NB4 (cell line): ENCODE measurements at regions not wholly inside any gene's neighbourhood (a gene's known extent, or its start where the extent isn't known, plus 50 kb on each side); places are given as distances from the start of the nearest gene placed in this dataset.

ENCODE experiments used
- DNase-seq: peaks from one replicate; pipeline ENCODE4 v3.0.0; 2010; ENCODE audit warnings: low read depth
- H3K4me3 ChIP-seq: one replicate; pipeline ENCODE4 v1.5.1; 2011; ENCODE audit warnings: mild to moderate bottlenecking, low read depth, low read length, moderate library complexity
- CTCF ChIP-seq: IDR thresholded peaks from one replicate; pipeline ENCODE4 v1.5.1; 2012; ENCODE audit warnings: low read depth, low read length
- MAX ChIP-seq: IDR thresholded peaks from 2 replicates; pipeline ENCODE4 v1.6.1; 2011; ENCODE audit warnings: low read depth, low read length
- MYC ChIP-seq: IDR thresholded peaks from 2 replicates; pipeline ENCODE4 v1.6.1; 2011; ENCODE audit warnings: low read depth, low read length
- POLR2A ChIP-seq: IDR thresholded peaks from 2 replicates; pipeline ENCODE4 v1.6.1; 2011; ENCODE audit warnings: mild to moderate bottlenecking; ENCODE audit not compliant: insufficient read length; ENCODE audit errors: extremely low read depth

GRCh38 chr4:178264001-178264400, 821.8 kb upstream of the AGA start:
- H3K4me3 ChIP-seq, result no peak overlapping the region
- DNase-seq, result no peak
- TF ChIP-seq CTCF, result no peak
- no peak for TF ChIP-seq MYC

- TF ChIP-seq MYC (no peak), POLR2A (no peak), CTCF (no peak), MAX (no peak)
- no peak overlapping the region for H3K4me3 ChIP-seq
- DNase-seq, result no peak
Measured at GRCh38 chr4:178271386-178271785, 829.1 kb upstream of the AGA start.

- no peak overlapping the region for H3K4me3 ChIP-seq
- DNase-seq, result no peak
- TF ChIP-seq MAX (no peak), MYC (no peak), POLR2A (no peak)
Measured at GRCh38 chr4:178273168-178273567, 830.9 kb upstream of the AGA start.

- TF ChIP-seq MAX, result no peak
- no peak for TF ChIP-seq POLR2A
- TF ChIP-seq CTCF, result peak; percentile 31
- peak; percentile 29 for DNase-seq
- H3K4me3 ChIP-seq, result no peak overlapping the region
Measured at GRCh38 chr4:178275671-178276360, 833.6 kb upstream of the AGA start.

- TF ChIP-seq MAX, result no peak
- DNase-seq, result no peak
- H3K4me3 ChIP-seq, result no peak overlapping the region
Measured at GRCh38 chr4:178280362-178280761, 838.1 kb upstream of the AGA start.

- TF ChIP-seq POLR2A (no peak), MYC (no peak), MAX (no peak), CTCF (no peak)
- H3K4me3 ChIP-seq, result no peak overlapping the region
- no peak for DNase-seq
Measured at GRCh38 chr4:178288462-178288861, 846.2 kb upstream of the AGA start.

GRCh38 chr4:178293601-178294000, 851.4 kb upstream of the AGA start:
- DNase-seq, result no peak
- no peak for TF ChIP-seq POLR2A
- TF ChIP-seq CTCF, result no peak
- no peak for TF ChIP-seq MAX
- TF ChIP-seq MYC, result no peak
- no peak overlapping the region for H3K4me3 ChIP-seq
